Testis (tissue), 2 donors: ENCODE measurements at regions not wholly inside any gene's neighbourhood (a gene's known extent, or its start where the extent isn't known, plus 50 kb on each side); places are given as distances from the start of the nearest gene placed in this dataset.

Experiments used
- POLR2A ChIP-seq: fragments of 450-650 bp; IDR thresholded peaks from one replicate; pipeline ENCODE4 v1.6.1; 2017; ENCODE audit warnings: antibody characterized with exemption, mild to moderate bottlenecking, moderate library complexity
- TF ChIP-seq, protein P1 (sequence below), 3 experiments: fragments of 450-650 bp in 2 of 3; fragments of 200-600 bp in 1 of 3; sonication (generic) in 1 of 3; IDR thresholded peaks; one replicate each; pipeline ENCODE4 v1.5.1; 2016 to 2019; ENCODE audit warnings: antibody characterized with exemption in 3 of 3, mild to moderate bottlenecking in 2 of 3, moderate library complexity in 1 of 3

DNA sequence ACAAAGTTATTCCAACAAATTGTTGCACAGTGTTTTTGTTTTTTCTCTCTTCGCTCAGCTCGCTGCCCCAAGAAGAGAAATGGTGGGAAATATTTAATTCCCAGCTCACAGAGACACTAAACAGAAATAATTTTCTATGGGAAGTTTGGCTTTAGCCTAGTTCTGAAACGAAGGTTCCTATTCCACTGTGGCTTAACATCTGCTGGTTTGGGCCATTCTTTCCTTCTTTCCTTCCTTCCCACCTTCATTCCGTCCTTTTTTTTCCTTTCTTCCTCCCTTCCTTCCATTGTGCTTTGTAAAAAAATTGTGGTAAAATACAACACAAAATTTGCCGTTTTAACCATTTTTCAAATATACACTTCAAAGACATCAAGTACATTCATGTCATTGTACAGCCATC lies 393.5 kb upstream of the SOX9 start:
- TF ChIP-seq, protein P1, sequence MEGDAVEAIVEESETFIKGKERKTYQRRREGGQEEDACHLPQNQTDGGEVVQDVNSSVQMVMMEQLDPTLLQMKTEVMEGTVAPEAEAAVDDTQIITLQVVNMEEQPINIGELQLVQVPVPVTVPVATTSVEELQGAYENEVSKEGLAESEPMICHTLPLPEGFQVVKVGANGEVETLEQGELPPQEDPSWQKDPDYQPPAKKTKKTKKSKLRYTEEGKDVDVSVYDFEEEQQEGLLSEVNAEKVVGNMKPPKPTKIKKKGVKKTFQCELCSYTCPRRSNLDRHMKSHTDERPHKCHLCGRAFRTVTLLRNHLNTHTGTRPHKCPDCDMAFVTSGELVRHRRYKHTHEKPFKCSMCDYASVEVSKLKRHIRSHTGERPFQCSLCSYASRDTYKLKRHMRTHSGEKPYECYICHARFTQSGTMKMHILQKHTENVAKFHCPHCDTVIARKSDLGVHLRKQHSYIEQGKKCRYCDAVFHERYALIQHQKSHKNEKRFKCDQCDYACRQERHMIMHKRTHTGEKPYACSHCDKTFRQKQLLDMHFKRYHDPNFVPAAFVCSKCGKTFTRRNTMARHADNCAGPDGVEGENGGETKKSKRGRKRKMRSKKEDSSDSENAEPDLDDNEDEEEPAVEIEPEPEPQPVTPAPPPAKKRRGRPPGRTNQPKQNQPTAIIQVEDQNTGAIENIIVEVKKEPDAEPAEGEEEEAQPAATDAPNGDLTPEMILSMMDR (IDR thresholded peaks at IDR 0.05) = no peak
- no peak for TF ChIP-seq POLR2A
